ENCODE measurements at regions not wholly inside any gene's neighbourhood (a gene's known extent, or its start where the extent isn't known, plus 50 kb on each side); places are given as distances from the start of the nearest gene placed in this dataset.

DNA sequence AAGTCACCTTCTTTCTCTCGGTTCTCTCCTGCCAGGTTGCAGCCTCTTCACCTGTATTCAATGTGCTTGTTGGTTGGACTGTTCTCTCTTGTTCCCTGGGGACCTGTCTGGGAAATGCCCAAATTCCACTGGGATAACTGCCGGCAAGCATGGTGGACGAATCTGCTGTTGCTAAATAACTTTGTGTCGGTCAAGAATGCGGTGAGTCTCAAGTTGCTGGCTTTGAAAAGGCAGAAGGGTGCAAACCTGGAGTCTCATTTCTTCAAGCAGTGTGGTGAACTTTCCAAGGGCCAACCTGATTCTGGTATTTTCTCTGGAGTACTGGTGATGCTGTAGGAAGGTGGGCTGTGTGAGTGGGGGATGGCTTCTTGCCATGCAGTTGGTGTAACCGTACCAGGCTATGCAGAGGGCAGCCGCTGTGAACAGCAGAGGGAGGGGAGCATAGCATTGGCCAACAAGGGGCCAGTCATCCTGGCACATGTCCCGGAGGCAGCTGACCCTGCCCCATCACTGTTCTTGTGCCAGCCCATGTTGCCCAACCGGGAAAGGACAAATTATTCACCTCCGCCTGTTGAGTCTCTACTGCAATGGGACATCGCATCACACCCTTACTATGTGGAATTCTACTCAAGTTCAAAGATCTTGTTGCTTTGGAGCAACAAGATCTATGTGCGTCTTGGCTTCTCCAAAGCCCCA, 88.1 kb upstream of the SEC11C start:
- Mint-ChIP-seq H3K27me3 (peaks cover 50% of the 10 kb centered on the region), H3K27ac (no peak overlapping the region), H3K4me3 (no peak overlapping the region), H3K36me3 (ENCODE audit: low read depth) (peaks cover 3% of the 10 kb centered on the region), H3K4me1 (peaks cover 3% of the 10 kb centered on the region)
- ATAC-seq (no peak), DNase-seq (no peak)
- H3K9me3 ChIP-seq (ENCODE audit: control insufficient read depth, low read length, poor library complexity, severe bottlenecking) = no peaks in the 10 kb centered on the region

DNA sequence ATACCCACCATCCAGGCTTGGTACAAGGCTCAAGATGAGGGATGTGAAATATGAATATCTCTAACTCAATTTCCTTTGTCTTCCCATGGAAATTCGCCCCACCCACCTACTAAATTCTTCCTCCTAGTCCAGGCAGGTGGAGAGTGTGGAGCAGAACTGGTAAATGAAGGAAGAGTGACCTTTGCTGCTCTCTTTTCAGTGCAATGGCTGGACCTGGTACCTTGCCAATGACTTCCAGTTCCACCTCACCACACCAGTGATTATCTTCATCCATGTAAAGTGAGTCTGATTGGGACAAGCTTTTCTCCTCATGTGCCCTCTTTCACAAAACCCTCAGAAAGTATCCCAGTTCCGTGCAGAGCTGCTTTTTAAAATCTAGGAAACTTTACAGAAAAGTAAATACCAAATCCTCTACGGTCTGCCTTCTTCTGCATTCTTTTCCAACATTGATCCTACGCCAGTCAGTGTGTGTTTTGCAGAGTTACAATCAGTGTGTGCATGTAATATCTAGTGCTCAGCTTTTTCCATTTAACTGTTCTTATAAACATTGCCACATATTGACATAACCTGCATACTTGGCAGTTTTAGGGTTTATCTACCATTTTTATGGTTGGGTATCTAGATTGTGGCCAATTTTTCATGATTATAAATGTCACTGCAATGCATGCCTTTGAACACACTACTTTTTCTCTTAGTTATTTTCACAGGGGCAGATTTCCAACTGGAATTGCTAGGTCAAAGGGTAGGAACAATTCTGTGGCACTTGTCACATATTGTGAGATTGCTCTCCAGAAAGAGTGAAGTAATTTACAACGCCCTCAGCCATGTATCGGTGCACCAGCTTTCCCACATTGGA, 86.5 kb upstream of the SEC11C start:
- no peaks in the 10 kb centered on the region for H3K9me3 ChIP-seq (ENCODE audit: control insufficient read depth, low read length, poor library complexity, severe bottlenecking)
- H3K36me3 Mint-ChIP-seq (ENCODE audit: low read depth) = no peaks in the 10 kb centered on the region
- no peak overlapping the region for H3K27ac Mint-ChIP-seq
- DNase-seq = no peak
- H3K4me3 Mint-ChIP-seq = no peak overlapping the region
- peaks cover 42% of the 10 kb centered on the region for H3K27me3 Mint-ChIP-seq
- ATAC-seq = no peak
- peaks cover 3% of the 10 kb centered on the region for H3K4me1 Mint-ChIP-seq

DNA sequence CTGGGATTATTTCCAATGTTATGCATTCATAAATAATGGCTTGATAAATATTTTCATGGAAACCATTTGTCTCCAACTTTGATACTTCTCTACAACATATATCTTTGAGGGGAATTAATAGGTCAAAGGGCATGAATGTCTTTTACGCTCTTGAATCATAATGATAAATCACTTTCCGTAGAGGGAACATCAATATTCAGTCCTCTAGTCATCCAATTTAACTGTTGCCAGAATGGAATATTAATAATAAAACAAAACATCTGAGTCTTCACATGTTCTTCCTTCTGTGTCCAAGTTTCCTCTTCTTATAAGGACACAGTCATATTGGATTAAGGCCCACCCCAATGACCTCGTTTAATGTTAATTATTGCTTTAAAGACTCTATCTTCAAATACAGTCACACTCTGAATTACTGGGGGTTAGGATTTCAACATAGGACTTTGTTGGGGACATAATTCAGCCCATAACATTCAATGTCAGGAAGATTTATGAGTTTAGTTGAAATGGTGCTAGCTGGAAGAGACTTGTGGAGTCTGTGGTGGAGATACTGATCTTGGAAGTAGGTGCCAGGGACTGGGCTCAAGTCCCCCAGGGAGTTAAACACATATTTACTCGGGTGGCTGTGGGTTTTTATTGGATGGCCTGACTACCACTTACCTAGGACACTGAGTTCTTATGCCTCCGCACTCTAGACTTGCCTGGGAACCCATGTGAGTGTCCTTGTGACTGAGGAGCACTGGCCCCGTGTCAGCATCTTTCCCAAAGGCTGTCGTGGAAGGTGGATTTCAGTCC, 85.0 kb upstream of the SEC11C start:
- Mint-ChIP-seq H3K36me3 (ENCODE audit: low read depth) (no peaks in the 10 kb centered on the region), H3K4me1 (peaks cover 3% of the 10 kb centered on the region), H3K27ac (no peak overlapping the region), H3K27me3 (peaks cover 34% of the 10 kb centered on the region), H3K4me3 (no peak overlapping the region)
- DNase-seq (no peak), ATAC-seq (no peak)
- no peaks in the 10 kb centered on the region for H3K9me3 ChIP-seq (ENCODE audit: control insufficient read depth, low read length, poor library complexity, severe bottlenecking)

DNA sequence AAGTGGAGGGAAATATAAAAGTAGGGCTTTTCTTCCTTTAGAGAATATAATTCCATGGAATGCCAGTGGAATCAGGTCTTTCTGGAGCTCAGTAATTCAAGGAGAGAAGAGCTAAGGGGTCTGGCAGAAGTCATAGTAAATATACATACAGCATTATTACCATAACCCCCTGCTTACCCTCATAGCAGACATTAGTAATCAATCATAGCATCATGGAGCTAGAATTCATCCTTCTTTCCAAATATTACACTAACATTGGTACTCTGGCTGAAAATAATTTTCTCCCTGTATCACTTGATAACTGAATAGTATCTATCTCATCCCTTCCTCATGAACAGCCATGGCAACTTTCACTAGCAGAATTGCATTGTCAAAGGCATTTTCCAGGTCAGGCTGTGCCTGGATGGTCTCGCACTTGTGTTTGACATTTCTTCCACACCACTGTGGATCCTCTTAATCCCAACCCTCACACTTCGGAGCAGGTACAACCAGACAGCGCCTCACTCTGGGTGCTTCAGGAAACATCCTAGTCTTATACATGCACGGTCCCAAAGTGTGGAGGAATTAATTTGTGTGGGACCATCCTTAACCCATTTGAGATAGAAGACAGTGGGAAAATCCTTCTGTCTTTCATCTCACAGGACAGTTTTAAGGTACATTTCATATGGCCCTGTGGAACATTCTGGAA, 84.2 kb upstream of the SEC11C start:
- Mint-ChIP-seq H3K27ac (no peak overlapping the region), H3K27me3 (peaks cover 33% of the 10 kb centered on the region), H3K36me3 (ENCODE audit: low read depth) (peaks cover 4% of the 10 kb centered on the region), H3K4me3 (no peak overlapping the region), H3K4me1 (peaks cover 3% of the 10 kb centered on the region)
- DNase-seq = no peak
- ATAC-seq = no peak
- H3K9me3 ChIP-seq (ENCODE audit: control insufficient read depth, low read length, poor library complexity, severe bottlenecking) = no peaks in the 10 kb centered on the region

DNA sequence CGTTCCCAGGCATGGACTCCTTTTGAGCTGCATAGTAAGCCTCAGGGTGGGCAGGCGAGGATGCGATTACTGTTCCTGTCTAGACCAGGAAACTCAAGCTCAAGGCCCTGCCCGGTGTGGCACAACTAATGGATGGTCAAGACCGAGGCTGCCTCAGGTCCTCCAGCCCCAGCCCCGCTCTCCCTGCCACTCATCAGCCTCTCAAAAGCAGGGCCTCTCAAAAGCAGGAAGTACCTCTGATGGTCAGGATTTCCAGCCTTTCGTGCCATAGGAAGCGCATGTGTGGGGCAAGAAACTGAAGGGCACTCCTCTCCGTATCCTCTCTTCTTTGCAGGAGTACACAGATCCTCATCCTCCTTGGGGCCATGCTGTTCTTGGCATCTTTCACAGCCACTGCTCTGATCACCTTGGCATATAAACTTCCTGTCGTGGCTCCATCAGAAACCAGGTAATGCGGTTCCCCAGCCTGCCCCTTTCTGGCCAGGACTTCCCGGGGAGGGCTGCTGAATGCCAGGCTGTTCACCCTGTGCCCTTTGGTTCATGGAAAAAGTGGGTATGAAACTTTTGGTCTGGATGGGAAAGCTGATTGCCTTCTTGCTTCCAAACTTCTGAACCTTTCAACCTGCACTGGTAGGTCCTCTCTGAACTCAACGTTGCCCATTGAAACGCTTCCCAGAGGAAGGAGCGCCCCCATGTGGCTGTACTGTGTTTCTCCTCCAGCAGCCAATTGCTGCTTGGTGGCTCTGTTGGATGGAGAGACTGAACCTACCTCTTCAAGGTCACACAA, 82.8 kb upstream of the SEC11C start:
- H3K4me1 Mint-ChIP-seq = no peaks in the 10 kb centered on the region
- H3K27me3 Mint-ChIP-seq = peaks cover 37% of the 10 kb centered on the region
- no peaks in the 10 kb centered on the region for H3K9me3 ChIP-seq (ENCODE audit: control insufficient read depth, low read length, poor library complexity, severe bottlenecking)
- ATAC-seq (peak; percentile 58), DNase-seq (peak in 2 of 3 donors; percentile 27 to 59)
- H3K36me3 Mint-ChIP-seq (ENCODE audit: low read depth) = peaks cover 5% of the 10 kb centered on the region
- no peak overlapping the region for H3K27ac Mint-ChIP-seq
- no peak overlapping the region for H3K4me3 Mint-ChIP-seq

DNA sequence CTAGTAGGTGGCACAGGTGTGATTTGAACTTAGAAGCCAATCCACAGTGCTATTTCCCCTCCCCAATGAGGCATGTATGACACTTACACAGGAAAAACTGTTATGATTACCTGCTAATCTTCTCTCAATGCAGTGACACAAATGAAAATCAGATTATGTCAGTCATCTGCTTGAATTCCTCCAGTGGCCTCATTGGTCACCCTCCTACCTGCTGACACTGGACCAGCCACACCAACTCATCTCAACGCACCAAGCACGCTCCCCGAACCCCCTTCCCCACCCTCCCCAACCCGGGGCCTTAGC, 82.2 kb upstream of the SEC11C start:
- ATAC-seq = no peak

DNA sequence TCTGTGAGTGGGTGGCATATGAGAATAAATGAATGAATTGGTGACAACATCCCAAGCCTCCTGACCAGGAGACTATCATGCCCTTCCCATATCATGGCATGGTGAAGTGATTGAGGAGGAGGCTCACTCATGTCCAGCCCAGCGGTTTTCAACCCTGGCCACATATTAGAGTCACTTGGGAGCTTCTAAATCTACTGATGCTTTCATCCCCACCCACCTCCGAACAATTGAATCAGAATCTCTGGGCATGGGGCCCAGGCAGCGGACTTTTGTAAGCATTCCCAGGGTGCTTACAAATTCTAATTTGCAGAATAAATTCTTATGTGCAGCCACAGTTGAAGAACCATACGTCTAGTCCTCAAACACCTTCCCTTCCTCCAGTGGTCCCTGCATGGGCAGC, 81.7 kb upstream of the SEC11C start:
- Mint-ChIP-seq H3K27me3 (peaks cover 47% of the 10 kb centered on the region), H3K27ac (no peak overlapping the region), H3K4me3 (no peak overlapping the region), H3K4me1 (no peaks in the 10 kb centered on the region), H3K36me3 (ENCODE audit: low read depth) (peaks cover 5% of the 10 kb centered on the region)
- ATAC-seq (no peak), DNase-seq (no peak)
- no peaks in the 10 kb centered on the region for H3K9me3 ChIP-seq (ENCODE audit: control insufficient read depth, low read length, poor library complexity, severe bottlenecking)

More for the DNA sequence above, 82.2 kb upstream of the SEC11C start:
- no peak for DNase-seq
- Mint-ChIP-seq H3K27me3 (peaks cover 42% of the 10 kb centered on the region), H3K4me1 (no peaks in the 10 kb centered on the region), H3K4me3 (no peak overlapping the region), H3K27ac (no peak overlapping the region), H3K36me3 (ENCODE audit: low read depth) (peaks cover 5% of the 10 kb centered on the region)
- H3K9me3 ChIP-seq (ENCODE audit: control insufficient read depth, low read length, poor library complexity, severe bottlenecking) = no peaks in the 10 kb centered on the region

DNA sequence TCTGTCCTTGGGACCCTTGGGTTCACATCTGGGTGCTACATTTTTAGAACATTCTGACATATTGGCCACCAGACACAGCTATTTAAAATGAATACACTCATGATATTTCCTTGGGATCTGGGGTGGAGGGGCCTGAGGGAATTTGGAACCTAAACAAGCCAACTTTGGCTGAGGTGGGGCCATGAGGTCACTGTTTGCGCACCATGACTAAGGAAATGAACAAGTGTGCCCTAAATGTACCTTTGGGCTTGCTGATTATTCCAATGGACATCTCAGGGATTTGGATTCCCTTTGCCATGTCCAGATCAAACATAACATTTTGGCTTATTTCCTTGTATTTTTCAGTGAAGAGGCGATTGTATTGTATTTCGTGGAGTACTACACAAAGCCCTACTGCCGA, 80.5 kb upstream of the SEC11C start:
- Mint-ChIP-seq H3K27me3 (peaks cover 59% of the 10 kb centered on the region), H3K4me1 (peaks cover 5% of the 10 kb centered on the region), H3K27ac (no peak overlapping the region), H3K4me3 (no peak overlapping the region), H3K36me3 (ENCODE audit: low read depth) (peaks cover 5% of the 10 kb centered on the region)
- ATAC-seq = no peak
- no peaks in the 10 kb centered on the region for H3K9me3 ChIP-seq (ENCODE audit: control insufficient read depth, low read length, poor library complexity, severe bottlenecking)
- no peak for DNase-seq

DNA sequence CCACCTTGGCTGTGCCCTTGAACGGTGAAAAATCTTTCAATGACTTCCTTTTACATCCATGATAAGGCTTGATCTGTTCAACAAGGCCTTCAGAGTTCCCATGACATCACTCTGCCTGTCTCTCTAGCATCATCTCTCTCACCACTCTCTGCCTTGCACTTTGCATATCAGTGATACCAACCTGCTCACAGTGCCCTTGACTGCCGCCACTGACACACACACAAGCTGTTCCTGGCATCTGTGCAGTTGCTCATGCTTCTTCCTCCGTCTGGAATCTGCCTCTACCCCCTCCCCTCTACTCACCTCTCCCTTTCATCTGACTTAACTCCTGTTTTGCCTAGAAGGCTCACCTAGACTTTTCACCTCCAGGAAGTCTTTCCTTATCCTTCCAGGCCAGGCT, 79.1 kb upstream of the SEC11C start:
- no peak for DNase-seq
- H3K9me3 ChIP-seq (ENCODE audit: control insufficient read depth, low read length, poor library complexity, severe bottlenecking) = no peaks in the 10 kb centered on the region
- H3K4me3 Mint-ChIP-seq = no peak overlapping the region
- peaks cover 5% of the 10 kb centered on the region for H3K36me3 Mint-ChIP-seq (ENCODE audit: low read depth)
- ATAC-seq = no peak
- H3K4me1 Mint-ChIP-seq = peaks cover 5% of the 10 kb centered on the region
- H3K27ac Mint-ChIP-seq = no peak overlapping the region
- H3K27me3 Mint-ChIP-seq = peaks cover 50% of the 10 kb centered on the region

DNA sequence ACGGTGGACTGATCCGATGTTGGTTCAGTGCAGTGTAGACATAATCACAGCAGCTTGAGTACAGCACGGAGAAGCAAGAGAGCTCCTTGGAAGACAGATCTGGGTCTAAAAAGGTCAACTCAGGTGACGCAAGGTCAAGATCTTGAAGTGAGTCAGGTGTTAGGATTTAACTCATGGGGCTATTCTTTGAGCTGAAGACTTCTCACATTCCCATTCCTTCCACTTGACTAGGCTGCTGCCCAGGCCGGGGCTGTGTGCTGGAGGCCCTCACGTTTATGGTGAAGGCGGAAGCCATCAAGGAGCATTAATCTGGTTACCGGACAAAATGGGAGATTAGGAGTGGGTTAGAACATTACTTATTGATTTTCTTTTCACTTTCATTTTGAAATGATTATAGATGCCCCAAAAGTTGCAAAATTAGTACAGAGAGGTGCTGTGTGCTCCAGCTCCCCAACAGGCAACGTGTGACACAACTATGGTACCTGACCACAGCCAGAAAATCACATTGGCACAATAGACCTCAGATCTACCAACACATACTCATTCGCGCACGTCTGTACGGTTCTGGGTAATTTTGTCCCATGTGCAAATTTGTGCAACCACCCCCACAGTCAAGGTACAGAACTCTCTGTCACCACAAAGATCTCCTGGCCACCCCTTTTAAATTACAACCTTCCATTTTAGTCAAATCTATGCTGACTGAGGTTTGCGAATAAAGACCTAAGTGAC, 77.6 kb upstream of the SEC11C start:
- ATAC-seq = no peak
- Mint-ChIP-seq H3K4me3 (no peak overlapping the region), H3K36me3 (ENCODE audit: low read depth) (peaks cover 5% of the 10 kb centered on the region), H3K27ac (no peak overlapping the region), H3K4me1 (peaks cover 5% of the 10 kb centered on the region), H3K27me3 (peaks cover 51% of the 10 kb centered on the region)
- no peaks in the 10 kb centered on the region for H3K9me3 ChIP-seq (ENCODE audit: control insufficient read depth, low read length, poor library complexity, severe bottlenecking)
- no peak for DNase-seq

DNA sequence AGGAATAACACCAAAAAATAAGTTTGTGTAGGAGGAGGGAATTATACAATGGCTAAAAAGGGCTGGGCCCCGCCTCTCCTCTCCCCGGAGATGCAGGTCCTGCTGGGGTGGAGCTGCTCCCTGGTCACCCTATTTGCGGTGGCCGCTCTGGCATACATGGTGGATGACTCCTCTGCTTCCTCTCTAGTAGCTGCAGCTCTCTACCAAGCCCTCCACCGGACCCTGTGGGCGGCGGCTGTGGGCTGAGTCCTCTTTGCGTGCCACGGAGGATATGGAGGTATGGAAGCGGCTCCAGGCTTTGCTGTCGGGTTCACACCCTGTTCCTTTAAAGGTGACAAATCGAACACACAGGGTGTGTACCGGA, 77.1 kb upstream of the SEC11C start:
- Mint-ChIP-seq H3K36me3 (ENCODE audit: low read depth) (peaks cover 5% of the 10 kb centered on the region), H3K4me3 (no peak overlapping the region), H3K4me1 (peaks cover 5% of the 10 kb centered on the region)

DNA sequence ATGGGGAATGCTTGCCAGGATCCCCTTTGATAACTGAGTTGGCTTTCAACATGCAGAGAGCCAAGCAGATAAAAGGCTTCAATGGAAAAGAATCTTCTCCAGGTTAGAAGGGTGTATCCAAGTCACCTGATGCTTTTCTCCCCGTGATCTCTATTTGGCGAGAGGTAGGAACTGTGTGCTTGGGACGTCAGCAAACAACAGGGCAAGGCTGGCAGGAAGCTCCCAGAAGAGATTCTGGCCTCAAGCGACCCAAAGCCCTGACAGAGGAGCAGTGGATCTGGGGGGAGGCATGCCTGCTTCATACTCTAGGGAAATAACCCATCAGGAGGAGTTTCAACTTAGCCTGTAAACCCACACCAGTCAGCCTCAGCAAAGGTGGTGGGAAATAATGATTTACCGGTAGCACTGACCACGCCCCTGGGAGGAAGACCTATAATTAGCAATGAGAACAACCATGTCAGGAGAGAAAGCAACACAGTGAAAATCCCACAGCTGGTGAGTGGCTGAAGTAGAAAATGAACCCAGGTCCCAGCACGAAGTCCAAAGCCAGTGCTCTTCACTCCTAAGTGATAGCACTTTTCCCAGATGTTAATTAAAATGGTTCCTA, 76.3 kb upstream of the SEC11C start:
- no peaks in the 10 kb centered on the region for H3K9me3 ChIP-seq (ENCODE audit: control insufficient read depth, low read length, poor library complexity, severe bottlenecking)
- DNase-seq (no peak), ATAC-seq (no peak)
- no peak overlapping the region for H3K27ac Mint-ChIP-seq
- H3K4me3 Mint-ChIP-seq = no peak overlapping the region
- H3K36me3 Mint-ChIP-seq (ENCODE audit: low read depth) = peaks cover 5% of the 10 kb centered on the region
- H3K4me1 Mint-ChIP-seq = peaks cover 5% of the 10 kb centered on the region
- peaks cover 51% of the 10 kb centered on the region for H3K27me3 Mint-ChIP-seq

More for the DNA sequence above, 77.1 kb upstream of the SEC11C start:
- no peak overlapping the region for H3K27ac Mint-ChIP-seq
- no peak for ATAC-seq
- H3K9me3 ChIP-seq (ENCODE audit: control insufficient read depth, low read length, poor library complexity, severe bottlenecking) = no peaks in the 10 kb centered on the region
- DNase-seq = no peak
- H3K27me3 Mint-ChIP-seq = peaks cover 51% of the 10 kb centered on the region
